ENCODE measurements at regions not wholly inside any gene's neighbourhood (a gene's known extent, or its start where the extent isn't known, plus 50 kb on each side); places are given as distances from the start of the nearest gene placed in this dataset.

GRCh38 chrX:147847999-147848398 is 63.7 kb upstream of the FMR1 start:
- H3K4me3 ChIP-seq (ENCODE audit: low read depth, low read length), result no peak overlapping the region
- DNase-seq (ENCODE audit: low read depth), result no peak
- TF ChIP-seq MYC (IDR thresholded peaks at IDR 0.05; ENCODE audit: low read depth, low read length), result no peak
- TF ChIP-seq, protein P1, sequence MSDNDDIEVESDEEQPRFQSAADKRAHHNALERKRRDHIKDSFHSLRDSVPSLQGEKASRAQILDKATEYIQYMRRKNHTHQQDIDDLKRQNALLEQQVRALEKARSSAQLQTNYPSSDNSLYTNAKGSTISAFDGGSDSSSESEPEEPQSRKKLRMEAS (IDR thresholded peaks at IDR 0.05; ENCODE audit: low read depth, low read length), result no peak
- TF ChIP-seq, protein P2, sequence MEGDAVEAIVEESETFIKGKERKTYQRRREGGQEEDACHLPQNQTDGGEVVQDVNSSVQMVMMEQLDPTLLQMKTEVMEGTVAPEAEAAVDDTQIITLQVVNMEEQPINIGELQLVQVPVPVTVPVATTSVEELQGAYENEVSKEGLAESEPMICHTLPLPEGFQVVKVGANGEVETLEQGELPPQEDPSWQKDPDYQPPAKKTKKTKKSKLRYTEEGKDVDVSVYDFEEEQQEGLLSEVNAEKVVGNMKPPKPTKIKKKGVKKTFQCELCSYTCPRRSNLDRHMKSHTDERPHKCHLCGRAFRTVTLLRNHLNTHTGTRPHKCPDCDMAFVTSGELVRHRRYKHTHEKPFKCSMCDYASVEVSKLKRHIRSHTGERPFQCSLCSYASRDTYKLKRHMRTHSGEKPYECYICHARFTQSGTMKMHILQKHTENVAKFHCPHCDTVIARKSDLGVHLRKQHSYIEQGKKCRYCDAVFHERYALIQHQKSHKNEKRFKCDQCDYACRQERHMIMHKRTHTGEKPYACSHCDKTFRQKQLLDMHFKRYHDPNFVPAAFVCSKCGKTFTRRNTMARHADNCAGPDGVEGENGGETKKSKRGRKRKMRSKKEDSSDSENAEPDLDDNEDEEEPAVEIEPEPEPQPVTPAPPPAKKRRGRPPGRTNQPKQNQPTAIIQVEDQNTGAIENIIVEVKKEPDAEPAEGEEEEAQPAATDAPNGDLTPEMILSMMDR (IDR thresholded peaks at IDR 0.05; ENCODE audit: low read depth, low read length), result no peak
- no peak for TF ChIP-seq POLR2A (IDR thresholded peaks at IDR 0.05; ENCODE audit: extremely low read depth, insufficient read length)

- TF ChIP-seq, protein P1 (IDR thresholded peaks at IDR 0.05; ENCODE audit: low read depth, low read length), result no peak
- TF ChIP-seq, protein P2 (IDR thresholded peaks at IDR 0.05; ENCODE audit: low read depth, low read length), result no peak
- no peak for TF ChIP-seq POLR2A (IDR thresholded peaks at IDR 0.05; ENCODE audit: extremely low read depth, insufficient read length)
- no peak for TF ChIP-seq MYC (IDR thresholded peaks at IDR 0.05; ENCODE audit: low read depth, low read length)
- no peak for DNase-seq (ENCODE audit: low read depth)
- H3K4me3 ChIP-seq (ENCODE audit: low read depth, low read length), result no peak overlapping the region
Measured at GRCh38 chrX:147848543-147849443, 62.9 kb upstream of the FMR1 start.

DNA sequence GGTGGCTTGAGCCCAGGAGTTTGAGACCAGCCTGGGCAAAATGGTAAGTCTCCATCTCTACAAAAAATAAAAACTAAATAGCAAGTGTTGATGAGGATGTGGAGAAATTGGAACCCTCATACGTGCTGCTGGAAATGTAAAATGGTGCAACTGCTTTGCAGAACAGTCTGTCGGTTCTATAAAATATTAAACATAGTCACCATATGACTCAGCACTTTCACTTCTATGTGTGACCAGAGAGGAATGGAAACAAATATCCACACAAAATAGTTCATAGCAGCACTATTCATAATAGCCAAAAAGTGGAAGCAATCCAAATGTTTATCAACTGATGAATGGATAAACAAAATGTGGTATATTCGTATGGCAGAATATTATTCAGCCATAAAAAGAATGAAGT is 60.8 kb upstream of the FMR1 start:
- no peak overlapping the region for H3K4me3 ChIP-seq (ENCODE audit: low read depth, low read length)
- DNase-seq (ENCODE audit: low read depth), result no peak
- no peak for TF ChIP-seq POLR2A (IDR thresholded peaks at IDR 0.05; ENCODE audit: extremely low read depth, insufficient read length)
- TF ChIP-seq, protein P2 (IDR thresholded peaks at IDR 0.05; ENCODE audit: low read depth, low read length), result no peak
- TF ChIP-seq MYC (IDR thresholded peaks at IDR 0.05; ENCODE audit: low read depth, low read length), result no peak
- TF ChIP-seq, protein P1 (IDR thresholded peaks at IDR 0.05; ENCODE audit: low read depth, low read length), result no peak

DNA sequence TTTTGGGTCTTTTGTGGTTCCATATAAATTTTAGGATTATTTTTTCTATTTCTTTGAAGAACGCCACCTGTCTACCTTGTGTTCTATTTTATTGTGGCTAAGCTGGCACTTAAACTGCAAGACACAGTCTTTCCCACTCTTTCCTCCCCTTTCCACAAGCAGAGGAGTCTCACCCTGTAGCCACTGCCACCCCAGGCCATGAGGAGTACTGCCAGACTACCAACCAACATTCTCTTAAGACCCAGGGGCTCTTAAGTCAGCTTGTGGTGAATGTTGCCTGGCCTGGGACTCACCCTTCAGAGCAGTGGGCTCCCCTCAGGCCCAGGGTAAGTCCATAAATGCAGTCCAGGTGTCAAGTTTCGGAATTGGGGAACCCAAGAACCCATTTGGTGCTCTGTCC is 58.0 kb upstream of the FMR1 start:
- no peak overlapping the region for H3K4me3 ChIP-seq (ENCODE audit: low read depth, low read length)
- TF ChIP-seq, protein P2 (IDR thresholded peaks at IDR 0.05; ENCODE audit: low read depth, low read length), result no peak
- TF ChIP-seq POLR2A (IDR thresholded peaks at IDR 0.05; ENCODE audit: extremely low read depth, insufficient read length) (no peak), MYC (IDR thresholded peaks at IDR 0.05; ENCODE audit: low read depth, low read length) (no peak)
- TF ChIP-seq, protein P1 (IDR thresholded peaks at IDR 0.05; ENCODE audit: low read depth, low read length), result no peak
- DNase-seq (ENCODE audit: low read depth), result peak; percentile 3

DNA sequence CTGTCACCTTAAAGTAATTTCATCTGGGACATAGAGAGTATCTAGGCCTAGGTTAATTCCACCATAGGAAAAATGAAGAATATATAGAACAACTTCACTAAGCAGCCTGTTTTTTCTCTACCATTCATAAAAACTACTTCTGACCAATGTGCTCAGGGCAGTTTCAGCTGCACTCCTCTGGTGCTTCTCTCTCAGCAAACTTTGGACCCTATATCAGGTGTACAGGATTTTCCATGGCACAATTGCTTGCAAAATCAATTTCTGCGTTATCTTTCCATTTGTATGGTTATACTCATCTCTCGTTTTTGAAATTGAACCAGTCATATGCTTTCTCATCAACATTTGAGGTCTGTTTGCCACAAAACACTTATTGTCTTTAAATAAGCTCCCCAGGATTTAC is 52.1 kb upstream of the FMR1 start:
- DNase-seq (ENCODE audit: low read depth), result no peak
- TF ChIP-seq, protein P1 (IDR thresholded peaks at IDR 0.05; ENCODE audit: low read depth, low read length), result no peak
- TF ChIP-seq MYC (IDR thresholded peaks at IDR 0.05; ENCODE audit: low read depth, low read length) (no peak), POLR2A (IDR thresholded peaks at IDR 0.05; ENCODE audit: extremely low read depth, insufficient read length) (no peak)
- TF ChIP-seq, protein P2 (IDR thresholded peaks at IDR 0.05; ENCODE audit: low read depth, low read length), result no peak
- H3K4me3 ChIP-seq (ENCODE audit: low read depth, low read length), result no peak overlapping the region

Measured in NB4 (cell line).